Neural progenitor cell (in vitro differentiated cells): ENCODE measurements at regions not wholly inside any gene's neighbourhood (a gene's known extent, or its start where the extent isn't known, plus 50 kb on each side); places are given as distances from the start of the nearest gene placed in this dataset.

Source experiments
- DNase-seq: peaks from one replicate; pipeline ENCODE4 v3.0.0-alpha.2; 2016; ENCODE audit warnings: low spot score
- H2AFZ ChIP-seq: fragments of 200-600 bp; sonication (generic); replicated peaks from 2 replicates; pipeline ENCODE4 v1.6.1; 2016; ENCODE audit warnings: antibody characterized with exemption
- H3F3A ChIP-seq: fragments of 200-600 bp; sonication (generic); 2 replicates; pipeline ENCODE4 v1.6.1; 2016; ENCODE audit warnings: antibody characterized with exemption, low read depth
- H3K27ac ChIP-seq: fragments of 200-600 bp; sonication (generic); 2 replicates; pipeline ENCODE4 v1.5.1; 2016; ENCODE audit warnings: mild to moderate bottlenecking
- H3K27me3 ChIP-seq: fragments of 200-600 bp; sonication (generic); 2 replicates; pipeline ENCODE4 v1.6.1; 2016; ENCODE audit warnings: mild to moderate bottlenecking, moderate library complexity
- H3K36me3 ChIP-seq: fragments of 200-600 bp; sonication (generic); 2 replicates; pipeline ENCODE4 v1.5.1; 2016
- H3K4me1 ChIP-seq: fragments of 200-600 bp; sonication (generic); 2 replicates; pipeline ENCODE4 v1.6.1; 2016; ENCODE audit warnings: mixed run types
- H3K4me2 ChIP-seq: fragments of 200-600 bp; sonication (generic); 2 replicates; pipeline ENCODE4 v1.6.1; 2016
- H3K4me3 ChIP-seq: fragments of 200-600 bp; sonication (generic); 2 replicates; pipeline ENCODE4 v1.5.1; 2016
- H3K79me2 ChIP-seq: fragments of 200-600 bp; sonication (generic); 2 replicates; pipeline ENCODE4 v1.6.1; 2016; ENCODE audit warnings: low read depth
- H3K9ac ChIP-seq: fragments of 200-600 bp; sonication (generic); 2 replicates; pipeline ENCODE4 v1.6.1; 2016
- H3K9me3 ChIP-seq: fragments of 200-600 bp; sonication (generic); 2 replicates; pipeline ENCODE4 v1.5.1; 2016; ENCODE audit warnings: low read depth
- H4K20me1 ChIP-seq: fragments of 200-600 bp; sonication (generic); 2 replicates; pipeline ENCODE4 v1.6.1; 2016; ENCODE audit warnings: low read depth
- H3K27ac Mint-ChIP-seq: 3 replicates; pipeline ENCODE4 v1.8.0; 2021; ENCODE audit warnings: mixed read lengths
- H3K27me3 Mint-ChIP-seq: 2 replicates; pipeline ENCODE4 v1.8.0; 2022; ENCODE audit warnings: low read depth, mild to moderate bottlenecking, inconsistent platforms, moderate library complexity, mixed read lengths; ENCODE audit not compliant: insufficient read depth
- H3K36me3 Mint-ChIP-seq: 3 replicates; pipeline ENCODE4 v1.8.0; 2021; ENCODE audit warnings: mixed read lengths
- H3K4me1 Mint-ChIP-seq: 3 replicates; pipeline ENCODE4 v1.8.0; 2021; ENCODE audit warnings: mixed read lengths
- H3K4me3 Mint-ChIP-seq: 3 replicates; pipeline ENCODE4 v1.8.0; 2021; ENCODE audit warnings: mild to moderate bottlenecking, moderate library complexity, mixed read lengths
- H3K9me3 Mint-ChIP-seq: 3 replicates; pipeline ENCODE4 v1.8.0; 2020; ENCODE audit warnings: mixed read lengths
- CTCF ChIP-seq: fragments of 200-600 bp; sonication (generic); IDR thresholded peaks from 2 replicates; pipeline ENCODE4 v1.5.1; 2017; ENCODE audit warnings: antibody characterized with exemption, mild to moderate bottlenecking
- EZH2 ChIP-seq: fragments of 200-600 bp; sonication (generic); IDR thresholded peaks from 2 replicates; pipeline ENCODE4 v1.6.1; 2017; ENCODE audit warnings: antibody characterized with exemption, mild to moderate bottlenecking, moderate library complexity
- EZH2phosphoT487 ChIP-seq: fragments of 200-600 bp; sonication (generic); IDR thresholded peaks from 2 replicates; pipeline ENCODE4 v1.6.1; 2017; ENCODE audit warnings: antibody characterized with exemption

GRCh38 chr9:73006986-73007385 lies 54.1 kb upstream of the ALDH1A1 start:
- Histone ChIP-seq H4K20me1 (no peaks in the 10 kb centered on the region), H3K4me1 (no peaks in the 10 kb centered on the region), H3K27ac (no peak overlapping the region), H3K9ac (no peak overlapping the region), H3K4me3 (no peak overlapping the region), H3K36me3 (no peaks in the 10 kb centered on the region), H2AFZ (peak overlapping the region; percentile 39), H3K79me2 (no peaks in the 10 kb centered on the region), H3K4me2 (no peak overlapping the region), H3K27me3 (no peaks in the 10 kb centered on the region), H3F3A (no peaks in the 10 kb centered on the region), H3K9me3 (no peaks in the 10 kb centered on the region)
- no peak overlapping the region for H3K27ac Mint-ChIP-seq
- H3K36me3 Mint-ChIP-seq, result no peaks in the 10 kb centered on the region
- DNase-seq, result no peak
- peaks cover 3% of the 10 kb centered on the region for H3K4me1 Mint-ChIP-seq
- H3K9me3 Mint-ChIP-seq, result no peaks in the 10 kb centered on the region
- no peak for TF ChIP-seq EZH2phosphoT487
- no peak for TF ChIP-seq EZH2
- no peak for TF ChIP-seq CTCF
- H3K4me3 Mint-ChIP-seq, result no peak overlapping the region
- H3K27me3 Mint-ChIP-seq, result peaks cover 3% of the 10 kb centered on the region
